ENCODE measurements at regions not wholly inside any gene's neighbourhood (a gene's known extent, or its start where the extent isn't known, plus 50 kb on each side); places are given as distances from the start of the nearest gene placed in this dataset.

DNA sequence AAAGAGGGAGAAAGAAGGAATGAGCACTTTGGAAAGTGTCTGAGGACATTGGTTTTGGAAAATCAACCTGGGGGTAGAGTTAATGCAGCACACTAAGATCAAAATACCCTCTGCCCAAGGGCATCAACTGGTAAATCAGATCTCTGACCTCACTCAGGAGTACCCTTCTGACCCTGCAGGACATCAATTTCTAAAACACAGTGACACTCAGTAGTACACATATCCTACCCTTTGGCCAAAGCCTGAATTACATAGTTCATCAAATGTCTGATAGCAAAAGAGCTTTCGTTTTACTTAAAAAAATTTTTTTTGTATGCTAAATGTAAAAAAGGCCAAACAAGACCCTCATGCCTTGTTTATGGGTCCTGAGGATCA is 118.4 kb upstream of the CTNNA2 start:
- TF ChIP-seq EZH2phosphoT487 (IDR thresholded peaks at IDR 0.05; ENCODE audit: borderline replicate concordance) (no peak), ZNF274 (IDR thresholded peaks at IDR 0.05; ENCODE audit: low read depth, low read length) (no peak), CEBPB (IDR thresholded peaks at IDR 0.05; ENCODE audit: low read depth) (no peak), POLR2A (IDR thresholded peaks at IDR 0.05; ENCODE audit: borderline replicate concordance, extremely low read depth, insufficient read depth, insufficient read length) (no peak), FOSL1 (IDR thresholded peaks at IDR 0.05; ENCODE audit: low read depth) (no peak), JUND (IDR thresholded peaks at IDR 0.05) (no peak), RAD21 (IDR thresholded peaks at IDR 0.05; ENCODE audit: low read depth) (no peak)
- TF ChIP-seq, protein P1, sequence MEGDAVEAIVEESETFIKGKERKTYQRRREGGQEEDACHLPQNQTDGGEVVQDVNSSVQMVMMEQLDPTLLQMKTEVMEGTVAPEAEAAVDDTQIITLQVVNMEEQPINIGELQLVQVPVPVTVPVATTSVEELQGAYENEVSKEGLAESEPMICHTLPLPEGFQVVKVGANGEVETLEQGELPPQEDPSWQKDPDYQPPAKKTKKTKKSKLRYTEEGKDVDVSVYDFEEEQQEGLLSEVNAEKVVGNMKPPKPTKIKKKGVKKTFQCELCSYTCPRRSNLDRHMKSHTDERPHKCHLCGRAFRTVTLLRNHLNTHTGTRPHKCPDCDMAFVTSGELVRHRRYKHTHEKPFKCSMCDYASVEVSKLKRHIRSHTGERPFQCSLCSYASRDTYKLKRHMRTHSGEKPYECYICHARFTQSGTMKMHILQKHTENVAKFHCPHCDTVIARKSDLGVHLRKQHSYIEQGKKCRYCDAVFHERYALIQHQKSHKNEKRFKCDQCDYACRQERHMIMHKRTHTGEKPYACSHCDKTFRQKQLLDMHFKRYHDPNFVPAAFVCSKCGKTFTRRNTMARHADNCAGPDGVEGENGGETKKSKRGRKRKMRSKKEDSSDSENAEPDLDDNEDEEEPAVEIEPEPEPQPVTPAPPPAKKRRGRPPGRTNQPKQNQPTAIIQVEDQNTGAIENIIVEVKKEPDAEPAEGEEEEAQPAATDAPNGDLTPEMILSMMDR (IDR thresholded peaks at IDR 0.05 in 2 of 3, conservative IDR thresholded peaks at IDR 0.05 in 1 of 3; ENCODE audit: borderline replicate concordance in 1 of 3, insufficient read depth in 1 of 3, low read depth in 2 of 3, low read length in 2 of 3), result no peak

Measured in HCT116 (cell line).